ENCODE measurements at regions not wholly inside any gene's neighbourhood (a gene's known extent, or its start where the extent isn't known, plus 50 kb on each side); places are given as distances from the start of the nearest gene placed in this dataset.

DNA sequence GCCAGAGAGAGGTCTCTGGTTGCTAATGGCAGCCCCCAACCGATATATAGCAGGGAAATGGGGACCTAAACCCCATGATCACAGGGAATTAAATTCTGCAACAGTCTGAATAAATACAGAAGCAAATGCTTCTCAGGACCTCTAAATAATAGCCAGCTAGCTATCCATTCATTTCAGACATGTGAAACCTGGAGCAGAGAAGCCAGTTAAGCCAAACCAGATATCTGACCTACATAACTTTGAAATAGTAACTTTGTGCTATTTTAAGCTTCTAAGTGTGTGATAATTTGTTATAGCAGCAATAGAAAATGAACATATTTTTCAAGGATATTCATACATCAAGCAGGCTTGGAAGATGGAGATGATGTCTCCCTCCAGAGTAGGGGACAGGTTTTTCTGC is 1062.9 kb upstream of the CADM2 start:
- TF ChIP-seq, protein P1, sequence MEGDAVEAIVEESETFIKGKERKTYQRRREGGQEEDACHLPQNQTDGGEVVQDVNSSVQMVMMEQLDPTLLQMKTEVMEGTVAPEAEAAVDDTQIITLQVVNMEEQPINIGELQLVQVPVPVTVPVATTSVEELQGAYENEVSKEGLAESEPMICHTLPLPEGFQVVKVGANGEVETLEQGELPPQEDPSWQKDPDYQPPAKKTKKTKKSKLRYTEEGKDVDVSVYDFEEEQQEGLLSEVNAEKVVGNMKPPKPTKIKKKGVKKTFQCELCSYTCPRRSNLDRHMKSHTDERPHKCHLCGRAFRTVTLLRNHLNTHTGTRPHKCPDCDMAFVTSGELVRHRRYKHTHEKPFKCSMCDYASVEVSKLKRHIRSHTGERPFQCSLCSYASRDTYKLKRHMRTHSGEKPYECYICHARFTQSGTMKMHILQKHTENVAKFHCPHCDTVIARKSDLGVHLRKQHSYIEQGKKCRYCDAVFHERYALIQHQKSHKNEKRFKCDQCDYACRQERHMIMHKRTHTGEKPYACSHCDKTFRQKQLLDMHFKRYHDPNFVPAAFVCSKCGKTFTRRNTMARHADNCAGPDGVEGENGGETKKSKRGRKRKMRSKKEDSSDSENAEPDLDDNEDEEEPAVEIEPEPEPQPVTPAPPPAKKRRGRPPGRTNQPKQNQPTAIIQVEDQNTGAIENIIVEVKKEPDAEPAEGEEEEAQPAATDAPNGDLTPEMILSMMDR (IDR thresholded peaks at IDR 0.05; ENCODE audit: low read depth, low read length) = no peak
- no peak for TF ChIP-seq POLR2A (IDR thresholded peaks at IDR 0.05; ENCODE audit: extremely low read depth, insufficient read length)
- TF ChIP-seq, protein P2, sequence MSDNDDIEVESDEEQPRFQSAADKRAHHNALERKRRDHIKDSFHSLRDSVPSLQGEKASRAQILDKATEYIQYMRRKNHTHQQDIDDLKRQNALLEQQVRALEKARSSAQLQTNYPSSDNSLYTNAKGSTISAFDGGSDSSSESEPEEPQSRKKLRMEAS (IDR thresholded peaks at IDR 0.05; ENCODE audit: low read depth, low read length) = no peak
- TF ChIP-seq MYC (IDR thresholded peaks at IDR 0.05; ENCODE audit: low read depth, low read length) = no peak

Data from NB4 (cell line).